Right forelimb (tissue), 1 donor: ENCODE measurements at regions not wholly inside any gene's neighbourhood (a gene's known extent, or its start where the extent isn't known, plus 50 kb on each side); places are given as distances from the start of the nearest gene placed in this dataset.

Source experiments
- DNase-seq: peaks from one replicate; pipeline ENCODE4 v3.0.0-alpha.2; 2018

DNA sequence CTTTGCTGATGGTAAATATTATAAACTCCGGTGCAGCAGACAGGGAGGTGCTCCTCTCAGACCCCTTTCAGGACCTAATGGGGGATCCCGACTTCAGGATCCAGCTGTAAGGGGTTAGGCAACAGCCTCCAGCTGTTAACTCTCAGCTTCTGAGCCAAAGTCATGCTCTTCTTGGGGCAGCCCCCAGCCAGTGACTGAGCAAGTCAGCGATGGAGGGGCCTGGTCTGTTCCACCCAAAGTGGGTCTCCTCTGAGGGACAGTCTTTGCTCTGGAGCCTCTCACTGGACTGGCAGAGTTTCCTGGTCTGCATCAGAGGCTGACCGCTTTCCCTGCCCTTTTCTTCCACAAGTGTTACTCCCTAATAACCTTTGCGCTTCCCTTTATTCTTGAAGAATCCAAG lies 184.2 kb upstream of the DIO3 start:
- no peak for DNase-seq

DNA sequence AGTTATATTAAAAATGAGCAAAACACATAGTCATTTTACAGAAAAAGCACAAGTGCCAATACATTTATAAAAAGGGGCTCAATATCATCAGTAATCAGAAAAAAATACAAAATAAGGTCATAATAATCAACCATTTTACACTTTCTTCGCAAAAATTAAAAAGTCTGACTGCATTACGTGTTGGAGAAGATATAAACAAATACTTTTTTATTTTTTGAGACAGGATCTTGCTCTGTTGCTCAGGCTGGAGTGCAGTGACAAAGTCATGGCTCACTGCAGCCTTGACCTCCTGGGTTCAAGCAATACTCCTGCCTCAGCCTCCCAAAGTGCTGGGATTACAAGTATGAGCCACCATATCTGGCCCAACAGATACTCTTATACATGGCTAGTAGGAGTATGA lies 181.5 kb upstream of the DIO3 start:
- no peak for DNase-seq

DNA sequence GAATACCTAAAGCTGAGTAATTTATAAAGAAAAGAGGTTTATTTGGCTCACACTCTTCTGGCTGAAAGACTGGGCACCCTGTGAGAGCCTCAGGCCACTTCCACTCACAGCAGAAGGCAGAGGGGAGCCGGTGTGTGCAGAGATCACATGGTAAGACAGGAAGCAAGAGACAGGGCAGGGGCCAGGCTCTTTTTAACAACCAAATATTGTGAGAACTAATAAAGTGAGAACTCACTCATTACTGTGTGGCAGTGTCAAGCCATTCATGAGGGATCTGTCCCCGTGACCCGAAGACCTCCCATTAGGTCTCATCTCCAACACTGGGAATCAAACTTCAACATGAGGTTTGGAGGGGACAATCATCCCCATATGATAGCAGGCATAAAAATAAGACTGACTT lies 180.8 kb upstream of the DIO3 start:
- DNase-seq, result no peak

DNA sequence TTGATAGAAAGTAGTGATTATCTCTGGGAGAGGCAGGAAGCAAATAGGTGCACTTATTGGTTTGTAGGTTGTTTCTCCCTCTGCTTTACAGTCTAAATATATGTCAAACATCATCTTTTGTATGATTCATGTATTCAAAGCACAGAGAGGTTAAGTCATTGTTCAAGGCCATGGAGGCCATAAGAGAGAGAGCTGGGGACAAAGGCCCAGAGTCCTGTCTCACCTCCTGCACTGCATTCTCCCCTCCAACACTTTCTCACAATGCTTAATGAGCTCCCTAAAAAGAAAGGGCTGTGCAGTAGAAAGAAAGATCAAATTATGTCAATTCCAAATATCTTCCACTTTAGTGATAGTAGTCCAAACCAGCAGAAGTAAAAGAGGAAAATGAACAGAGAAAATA lies 180.4 kb upstream of the DIO3 start:
- DNase-seq, result no peak

DNA sequence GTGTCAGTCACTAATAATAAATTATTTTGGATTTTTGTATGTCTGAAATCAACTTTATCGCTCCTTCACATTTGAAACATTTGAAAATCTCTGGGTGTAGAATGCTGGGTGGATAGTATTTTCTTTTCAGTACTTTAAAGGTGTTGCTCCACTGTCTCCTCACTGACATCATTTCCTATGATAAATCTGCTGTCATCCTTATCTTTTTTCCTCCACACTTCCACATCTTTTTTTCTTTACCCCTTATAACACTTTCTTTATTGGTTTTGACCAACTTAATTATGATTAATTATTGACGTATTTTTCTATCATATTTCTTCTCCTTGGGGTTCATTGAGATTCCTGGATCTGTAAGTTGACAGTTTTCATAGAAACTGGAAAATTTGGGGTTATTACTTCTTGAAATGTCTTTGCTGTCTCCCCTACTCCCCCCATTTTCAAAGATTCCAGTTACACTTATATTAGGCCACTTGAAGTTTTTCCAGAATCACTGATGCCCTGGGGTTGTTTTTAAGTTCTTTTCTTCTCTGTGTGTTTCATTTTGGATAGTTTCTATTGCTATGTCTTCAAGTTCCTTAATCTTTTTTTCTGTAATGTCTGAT lies 177.5 kb upstream of the DIO3 start:
- DNase-seq, result no peak

DNA sequence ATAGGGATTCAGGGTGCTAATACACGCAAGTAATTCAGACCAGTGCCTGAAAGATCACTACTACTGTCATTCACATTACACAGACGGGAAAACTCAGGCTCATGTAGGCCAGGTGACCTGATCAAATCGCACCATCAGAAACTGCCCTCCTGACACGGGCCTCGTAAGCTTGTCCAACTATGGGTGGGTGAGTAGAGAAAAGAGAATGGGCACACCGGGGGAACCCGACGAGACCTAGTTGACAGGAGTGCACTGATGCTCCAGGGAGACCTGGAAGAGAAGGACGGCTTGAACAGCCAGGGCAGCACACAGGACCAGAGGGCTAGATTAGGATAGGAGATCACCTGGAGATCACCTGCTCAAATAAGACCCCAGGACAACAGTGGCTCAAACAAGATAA lies 166.9 kb upstream of the DIO3 start:
- no peak for DNase-seq

DNA sequence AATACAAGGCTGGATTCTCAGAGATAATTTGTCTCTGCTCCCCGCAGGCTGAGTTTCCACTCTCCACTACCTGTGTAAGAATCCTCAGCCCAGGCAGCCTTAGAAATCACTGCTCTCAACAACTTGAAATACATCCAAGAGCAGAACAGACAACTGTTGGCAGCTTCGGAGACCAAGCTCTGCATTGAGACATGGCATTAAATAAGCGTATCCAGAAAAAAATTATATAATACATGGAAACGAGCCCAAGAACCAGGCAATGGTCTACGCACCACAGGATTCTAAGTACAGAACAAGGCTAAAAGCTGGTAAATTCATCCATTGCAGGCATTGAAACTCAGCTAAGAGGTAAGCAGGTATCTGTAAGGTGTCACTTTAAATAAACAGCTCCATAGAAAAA lies 165.5 kb upstream of the DIO3 start:
- no peak for DNase-seq

DNA sequence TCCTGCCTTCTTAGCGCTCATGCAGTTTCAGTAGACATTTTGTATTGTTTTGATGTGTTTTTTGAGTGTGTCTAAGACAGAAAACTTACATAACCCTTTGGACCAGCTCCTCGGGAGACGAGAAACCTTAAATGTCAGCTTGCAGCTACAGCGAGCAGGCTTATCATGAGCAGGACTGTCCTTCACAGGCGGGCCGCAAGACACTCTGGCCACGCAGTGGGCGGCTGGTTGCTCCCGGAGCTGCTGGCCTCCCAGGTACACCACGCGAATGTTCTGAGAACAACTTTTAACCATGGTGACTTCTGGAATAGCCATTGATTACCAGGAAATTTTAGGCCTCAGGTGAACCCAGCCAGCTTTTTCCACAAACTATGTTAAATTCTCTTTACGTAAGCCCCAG lies 164.1 kb upstream of the DIO3 start:
- DNase-seq, result no peak

DNA sequence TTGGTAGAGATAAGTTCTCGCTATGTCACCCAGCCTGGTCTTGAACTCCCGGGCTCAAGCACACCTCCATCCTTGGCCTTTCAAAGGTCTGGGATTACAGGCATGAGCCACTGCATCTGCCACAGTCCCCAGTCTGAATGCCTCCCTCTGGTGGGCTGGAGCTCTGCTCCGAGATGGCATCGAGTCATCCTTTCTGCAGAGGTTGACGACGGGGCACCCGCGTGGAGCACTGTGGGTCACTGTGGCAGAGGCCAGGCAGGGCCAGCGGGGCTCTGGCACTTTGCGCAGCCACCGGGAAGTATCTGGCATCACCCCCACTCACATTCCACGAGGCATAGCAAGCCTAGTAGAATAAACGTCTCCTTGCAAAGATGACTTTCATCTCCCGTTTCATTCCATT lies 163.3 kb upstream of the DIO3 start:
- DNase-seq, result no peak

DNA sequence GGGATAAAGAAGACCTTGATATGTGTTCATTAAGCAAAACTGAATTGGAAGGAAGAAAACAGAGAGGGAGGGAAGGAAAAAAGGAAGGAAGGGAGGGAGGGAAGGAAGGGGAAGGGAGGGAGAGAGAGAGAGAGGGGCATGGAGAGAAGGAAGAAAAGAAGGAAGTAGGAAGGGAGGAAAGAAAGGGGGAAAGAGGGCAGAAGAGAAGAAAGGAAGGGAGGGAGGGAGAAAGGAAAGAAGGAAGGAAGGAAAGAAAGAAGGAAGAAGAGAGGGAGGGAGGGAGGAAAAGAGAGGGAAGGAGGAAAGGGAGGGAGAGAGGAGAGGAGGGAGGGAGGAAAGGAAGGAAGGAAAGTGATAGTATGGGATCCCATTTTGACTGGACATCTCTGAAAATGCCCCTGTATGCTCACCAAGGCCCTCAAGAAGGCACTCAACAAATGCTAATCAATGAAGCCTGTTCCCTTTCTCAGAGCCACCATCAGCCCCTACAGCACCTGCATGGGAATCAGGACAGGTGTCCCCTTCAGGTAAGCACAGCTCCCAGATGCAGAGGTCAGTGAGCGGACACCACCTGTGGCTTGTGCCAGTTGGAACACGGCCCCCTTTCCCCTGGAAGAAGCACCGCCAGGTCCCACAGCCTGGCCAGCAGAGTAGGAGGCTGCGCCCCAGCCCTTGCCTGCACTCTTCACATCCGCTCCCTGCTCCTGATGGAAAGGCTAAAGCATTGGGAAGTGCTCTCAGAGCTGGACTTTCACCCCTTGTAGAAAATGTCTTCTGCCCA lies 161.4 kb upstream of the DIO3 start:
- no peak for DNase-seq

DNA sequence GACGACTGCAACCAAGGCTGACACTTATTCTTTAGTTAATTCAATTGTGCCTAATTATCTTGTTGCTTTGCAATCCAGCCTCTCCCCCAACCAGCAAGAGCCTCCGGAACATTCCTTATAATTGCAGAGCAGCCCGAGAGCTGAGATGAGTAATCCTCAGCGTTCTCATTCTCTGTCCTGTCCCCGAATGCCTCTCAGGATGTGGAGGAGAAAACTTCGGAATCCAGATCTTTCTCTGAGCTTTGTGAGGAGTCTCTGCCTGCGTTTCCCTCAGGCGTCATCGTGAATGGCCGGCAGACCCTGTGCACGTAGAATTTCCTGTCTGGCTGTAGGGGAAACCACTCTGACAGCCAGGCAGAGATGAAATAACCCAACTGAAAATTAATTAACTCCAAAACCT lies 160.5 kb upstream of the DIO3 start:
- no peak for DNase-seq

DNA sequence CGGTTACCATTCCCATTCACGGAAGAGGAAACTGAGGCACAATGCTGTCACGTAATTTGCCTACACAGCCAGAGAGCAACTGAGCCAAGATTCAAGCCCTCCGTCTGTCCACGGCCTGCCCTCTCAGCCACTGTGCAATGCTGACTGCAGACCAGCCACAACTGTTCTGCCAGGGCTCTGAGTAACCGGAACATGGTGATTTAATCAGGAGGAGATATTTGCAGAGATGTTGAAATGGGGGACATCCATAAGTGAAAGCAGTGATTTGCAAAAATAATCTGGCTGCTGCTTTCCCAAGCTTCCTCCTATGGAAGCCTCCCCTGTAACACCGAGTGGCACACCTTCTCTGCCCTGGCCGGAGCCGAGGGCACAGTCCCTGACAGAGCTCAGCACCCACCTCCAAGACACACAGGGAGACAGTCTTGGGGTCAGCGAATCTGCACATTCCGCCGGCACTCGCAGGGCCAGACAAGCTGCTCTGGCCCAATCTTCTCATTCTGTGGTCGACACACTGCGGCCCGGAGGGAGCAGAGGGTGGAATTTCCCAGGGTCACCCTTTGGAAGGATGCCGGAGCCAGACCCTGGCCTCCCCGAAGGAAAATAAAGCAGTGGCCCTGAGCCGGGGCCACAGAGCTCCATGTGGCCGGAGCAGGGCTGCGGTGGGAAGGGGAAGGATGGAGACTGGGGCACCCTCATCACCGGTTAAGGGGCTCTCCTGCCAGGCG lies 158.2 kb upstream of the DIO3 start:
- DNase-seq, result no peak

DNA sequence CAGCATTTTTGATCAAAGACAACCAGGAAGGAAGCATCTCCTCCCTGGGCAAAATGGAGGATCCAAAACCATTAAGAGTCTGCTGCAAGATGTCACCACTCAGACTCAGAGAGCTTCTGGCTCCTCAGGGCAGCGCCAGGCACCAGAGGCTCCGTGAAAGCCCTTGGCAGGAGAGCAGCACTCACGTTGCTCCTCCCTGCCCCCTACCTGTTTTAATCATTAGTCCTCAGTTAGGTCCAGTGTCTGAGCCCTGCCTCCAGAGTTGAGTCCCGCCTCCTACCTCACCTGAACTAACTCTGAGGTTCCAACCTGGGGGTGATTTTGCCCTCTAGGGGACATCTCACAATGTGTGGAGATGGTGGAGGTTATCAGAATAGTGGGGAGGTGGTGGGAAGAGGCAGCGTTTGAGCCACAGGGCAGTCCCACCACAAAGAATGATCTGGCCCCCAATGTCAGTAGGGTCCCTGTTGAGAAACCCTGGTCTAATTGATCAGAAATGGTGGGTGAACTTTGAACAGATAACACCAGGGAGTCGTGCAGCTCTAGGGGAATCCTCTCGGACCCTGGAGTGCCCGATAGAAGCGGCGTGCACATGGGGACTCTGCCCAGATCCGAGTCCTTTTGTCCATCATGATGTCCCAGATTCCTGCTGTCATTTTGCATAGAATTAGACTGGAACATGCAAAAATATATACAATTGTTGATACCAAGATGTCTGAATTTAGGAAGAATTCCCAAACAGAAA lies 156.7 kb upstream of the DIO3 start:
- no peak for DNase-seq

DNA sequence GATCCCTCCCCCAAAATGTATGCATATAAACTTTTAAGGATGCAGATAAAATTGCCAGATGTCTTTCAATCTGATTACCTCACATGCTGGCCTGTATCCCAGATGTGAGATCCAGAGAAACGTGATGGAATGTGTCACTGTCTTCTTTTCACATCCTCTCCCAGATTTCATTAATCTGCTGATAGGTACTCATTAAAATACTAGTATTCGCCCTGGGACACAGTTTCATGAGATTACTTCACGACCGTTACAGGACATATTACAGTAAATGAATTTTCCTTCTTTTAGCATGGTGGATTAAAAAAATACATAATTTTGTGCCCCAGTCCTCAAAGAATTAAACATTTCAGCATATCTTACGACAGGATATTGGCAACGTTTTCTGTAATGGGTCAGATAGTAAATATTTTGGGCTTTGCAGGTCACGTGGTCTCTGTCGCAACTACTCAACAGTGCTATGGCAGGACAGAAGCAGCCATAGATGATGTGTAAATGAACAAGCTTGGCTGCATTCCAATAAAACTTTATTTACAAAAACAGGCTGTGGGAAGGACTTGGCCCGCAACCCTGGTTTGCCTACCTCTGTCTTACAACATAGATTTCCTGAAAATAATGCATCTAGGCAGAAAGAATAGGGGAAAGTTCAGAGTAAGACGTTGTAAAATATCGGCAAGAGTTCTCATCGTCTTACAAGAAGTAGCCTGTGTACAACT lies 156.0 kb upstream of the DIO3 start:
- no peak for DNase-seq

DNA sequence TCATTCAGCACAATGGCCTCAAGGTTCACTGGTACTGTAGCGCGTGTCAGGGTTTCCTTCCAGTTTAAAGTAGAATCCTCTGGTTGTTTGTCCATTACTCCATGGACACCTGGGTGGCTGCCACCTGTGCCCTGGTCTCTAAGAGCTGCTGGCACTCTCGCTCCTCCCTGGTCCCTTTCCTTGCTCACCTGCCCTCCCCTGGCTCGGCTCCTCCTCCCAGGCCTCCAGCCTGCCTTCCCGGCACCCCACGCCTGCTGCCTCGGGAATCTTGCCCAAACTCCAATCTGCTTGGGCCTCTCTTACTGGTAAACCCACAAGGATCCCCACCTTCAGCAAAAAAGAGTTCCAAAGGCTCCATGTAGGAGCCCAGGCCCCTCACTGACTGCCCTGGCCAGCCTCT lies 154.4 kb upstream of the DIO3 start:
- no peak for DNase-seq

DNA sequence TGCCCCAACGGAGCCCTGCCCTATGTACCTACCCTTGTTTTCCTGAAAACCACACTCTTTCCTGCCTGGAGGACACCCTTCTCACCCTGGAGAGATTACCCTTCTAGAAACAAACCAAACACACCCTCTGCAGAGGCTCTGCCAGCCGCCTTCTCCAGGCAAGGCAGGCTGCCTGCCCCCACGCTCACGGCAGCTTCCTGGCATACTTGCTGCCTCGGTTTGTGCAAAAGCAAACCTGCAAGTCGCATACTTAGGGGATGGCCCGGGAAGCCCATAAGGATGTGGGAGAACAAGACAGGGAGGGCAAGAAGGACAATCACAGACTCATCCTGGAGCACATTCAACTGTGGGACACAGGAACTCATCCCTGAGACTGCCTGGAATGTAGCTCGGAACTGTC lies 154.0 kb upstream of the DIO3 start:
- no peak for DNase-seq

DNA sequence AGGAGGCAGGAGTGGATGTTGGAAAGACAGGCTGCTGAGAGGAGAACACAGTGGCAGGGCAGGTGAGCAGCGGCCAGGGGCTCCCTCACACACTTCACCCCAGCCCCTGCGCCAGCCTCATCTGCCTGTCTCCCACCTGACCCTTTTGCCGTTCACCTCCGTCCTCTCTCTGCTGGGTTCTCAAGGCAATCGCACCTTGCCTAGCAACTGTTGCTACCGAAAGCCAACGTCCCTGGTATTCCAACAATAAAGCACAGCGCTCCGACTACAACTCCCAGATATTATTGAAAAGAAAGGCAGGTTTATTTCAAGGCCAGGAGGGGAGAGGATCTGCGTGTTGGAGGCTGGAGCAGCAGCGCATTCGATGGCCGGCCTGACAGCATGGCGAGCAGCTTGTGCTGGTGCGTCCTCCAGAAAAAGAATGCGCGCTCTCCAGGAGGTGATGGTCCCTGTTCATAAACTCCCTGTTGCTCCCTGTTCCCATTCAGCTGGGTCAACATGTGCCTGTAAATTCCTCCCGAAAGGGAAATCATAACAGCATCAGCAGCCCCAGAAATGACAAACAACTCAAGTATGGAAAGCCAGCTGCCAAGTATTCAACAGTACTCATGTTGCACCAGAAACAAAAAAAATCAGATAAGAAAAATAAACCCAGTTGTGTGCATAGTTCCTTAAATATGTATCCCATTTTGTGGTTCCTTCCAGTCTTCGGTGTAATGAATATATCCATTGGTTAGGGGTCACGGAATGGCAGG lies 153.0 kb upstream of the DIO3 start:
- DNase-seq, result no peak

DNA sequence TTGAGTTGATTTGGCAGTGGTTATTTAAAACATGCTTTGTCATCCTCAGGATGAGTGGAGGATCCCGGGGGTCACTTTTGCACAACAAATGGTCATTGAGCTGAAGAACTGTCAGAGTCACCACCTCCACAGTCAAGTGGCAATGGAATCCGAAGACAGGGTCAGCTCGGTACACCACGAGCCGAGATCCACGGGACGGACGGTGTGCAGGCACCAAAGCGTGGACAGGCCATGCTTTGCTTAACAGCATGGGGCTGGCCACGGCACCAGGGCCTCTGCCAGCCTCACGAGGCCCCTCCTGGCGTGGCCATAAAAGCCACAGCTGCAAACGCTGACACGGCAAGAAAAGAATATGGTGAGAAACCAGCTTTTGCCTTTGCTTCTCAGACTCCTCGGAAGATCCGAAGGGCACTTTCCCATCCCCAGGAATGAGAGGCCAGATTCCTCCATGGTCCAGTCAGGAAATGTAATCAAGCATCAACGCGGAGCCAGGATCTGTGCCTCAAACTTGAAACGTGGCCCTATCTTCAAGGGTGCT lies 152.2 kb upstream of the DIO3 start:
- no peak for DNase-seq

DNA sequence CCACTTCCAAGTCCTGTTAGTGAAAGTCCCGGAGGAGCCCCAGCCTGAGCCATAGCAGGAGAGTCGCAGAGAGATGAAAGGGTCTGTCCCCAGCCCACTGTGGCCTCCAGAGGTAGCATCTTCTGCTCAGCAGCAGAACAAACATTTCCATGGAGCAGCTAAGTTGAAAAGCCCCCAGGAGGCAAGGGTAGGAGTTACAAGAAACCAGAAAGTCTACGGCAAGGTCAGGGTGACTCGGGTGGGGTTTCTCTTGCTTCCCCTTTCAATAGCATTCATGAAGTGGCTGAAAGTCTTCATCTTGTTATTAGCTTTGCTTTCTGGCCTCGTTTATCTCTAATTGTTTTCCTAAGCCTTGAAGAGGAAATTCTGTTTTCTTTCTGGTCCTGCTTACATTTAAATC lies 151.2 kb upstream of the DIO3 start:
- no peak for DNase-seq

DNA sequence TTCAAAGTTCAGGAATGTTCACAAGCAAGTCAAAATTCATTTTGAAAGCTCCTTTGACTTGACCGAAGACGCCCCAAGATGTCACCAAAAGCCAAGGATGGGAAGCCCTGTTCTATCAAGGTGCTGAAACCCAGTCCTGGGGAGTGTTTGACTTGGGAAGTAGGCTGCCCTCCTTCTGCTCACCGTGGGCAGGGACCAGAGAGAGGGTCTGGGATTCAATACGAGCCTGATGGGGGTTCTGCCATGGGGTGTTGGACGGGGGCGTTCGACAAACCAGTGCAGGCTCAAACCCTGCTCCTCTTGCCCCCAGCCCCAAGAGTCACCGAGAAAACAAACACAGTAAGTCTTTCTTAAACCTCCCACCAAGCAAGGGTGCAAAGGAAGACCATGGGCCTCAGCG lies 150.1 kb upstream of the DIO3 start:
- DNase-seq, result no peak

DNA sequence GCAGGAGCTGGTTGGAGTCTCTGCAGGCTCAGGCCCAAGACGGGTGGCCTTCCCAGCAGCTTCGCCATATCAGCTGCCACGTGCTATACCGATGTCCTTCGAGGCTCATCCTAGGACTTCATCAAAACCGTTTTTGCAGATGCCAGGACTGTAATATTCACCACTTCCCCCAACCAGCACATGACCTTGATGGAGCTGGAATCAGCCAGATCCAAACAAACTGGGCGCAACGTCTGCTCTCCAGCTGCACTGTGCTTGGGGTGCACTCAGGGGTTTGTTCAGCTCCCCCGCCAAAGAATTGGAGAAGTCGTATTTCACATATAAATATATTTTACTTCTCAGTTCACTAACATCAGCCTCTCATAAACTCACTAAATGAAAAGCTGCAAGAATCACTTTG lies 149.5 kb upstream of the DIO3 start:
- DNase-seq, result no peak

DNA sequence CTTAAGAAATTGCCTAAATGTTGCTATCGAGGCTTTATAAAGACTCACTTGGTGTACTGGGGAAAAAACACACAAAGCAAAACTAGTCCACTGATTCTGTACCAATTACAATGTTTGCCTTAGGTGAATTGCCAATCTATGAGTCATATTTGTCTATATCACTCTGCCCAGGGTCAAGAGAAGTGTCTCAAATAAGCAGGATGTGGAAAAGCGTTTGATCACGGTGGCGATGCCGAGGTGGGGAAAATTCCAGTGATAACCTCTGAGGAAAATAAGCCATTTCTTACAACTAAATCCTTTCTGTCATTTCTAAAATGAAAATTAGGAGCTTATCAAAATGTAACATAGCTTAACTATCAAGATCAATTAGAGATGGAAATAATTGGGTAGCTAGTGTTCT lies 148.6 kb upstream of the DIO3 start:
- no peak for DNase-seq
